HG03095 (cell line): ENCODE measurements at regions not wholly inside any gene's neighbourhood (a gene's known extent, or its start where the extent isn't known, plus 50 kb on each side); places are given as distances from the start of the nearest gene placed in this dataset.
"Not testable (repeated sequence)": the region's sequence is repeated elsewhere in the genome, so short reads cannot be mapped to it uniquely, and the experiment has no call there.

Source experiments
- ATAC-seq: cut with Tn5 transposase; IDR thresholded peaks from one replicate; pipeline ENCODE4 v1.9.1; 2021; ENCODE audit warnings: moderate library complexity; ENCODE audit not compliant: unreplicated experiment

- ATAC-seq = no peak
Observed at GRCh38 chr4:34258176-34258575, 1986.1 kb downstream of the ARAP2 start.

- no peak for ATAC-seq
Observed at GRCh38 chr4:34261799-34262314, 1982.5 kb downstream of the ARAP2 start.

- no peak for ATAC-seq
Observed at GRCh38 chr4:34269613-34270012, 1974.7 kb downstream of the ARAP2 start.

GRCh38 chr4:34271479-34272355 is 1972.6 kb downstream of the ARAP2 start:
- ATAC-seq = no peak

GRCh38 chr4:34279011-34279410 is 1965.3 kb downstream of the ARAP2 start:
- ATAC-seq = no peak

- no peak for ATAC-seq
Observed at GRCh38 chr4:34280131-34280530, 1964.2 kb downstream of the ARAP2 start.

- ATAC-seq = no peak
Observed at GRCh38 chr4:34281826-34282225, 1962.5 kb downstream of the ARAP2 start.

GRCh38 chr4:34289489-34289888 is 1954.8 kb downstream of the ARAP2 start:
- ATAC-seq = no peak

- no peak for ATAC-seq
Observed at GRCh38 chr4:34289962-34290361, 1954.4 kb downstream of the ARAP2 start.

GRCh38 chr4:34293459-34293858 is 1950.9 kb downstream of the ARAP2 start:
- ATAC-seq = no peak

- ATAC-seq = no peak
Observed at GRCh38 chr4:34309383-34309906, 1934.9 kb downstream of the ARAP2 start.

GRCh38 chr4:34318773-34319172 is 1925.5 kb downstream of the ARAP2 start:
- no peak for ATAC-seq

- ATAC-seq = no peak
Observed at GRCh38 chr4:34323549-34324320, 1920.6 kb downstream of the ARAP2 start.

GRCh38 chr4:34328939-34329338 is 1915.4 kb downstream of the ARAP2 start:
- ATAC-seq = no peak

GRCh38 chr4:34335156-34335555 is 1909.2 kb downstream of the ARAP2 start:
- not testable (repeated sequence) for ATAC-seq

- ATAC-seq = not testable (repeated sequence)
Observed at GRCh38 chr4:34335556-34335955, 1908.8 kb downstream of the ARAP2 start.

GRCh38 chr4:34362654-34363053 is 1881.7 kb downstream of the ARAP2 start:
- no peak for ATAC-seq

GRCh38 chr4:34363842-34364241 is 1880.5 kb downstream of the ARAP2 start:
- ATAC-seq = no peak

GRCh38 chr4:34365946-34366345 is 1878.4 kb downstream of the ARAP2 start:
- ATAC-seq = no peak

GRCh38 chr4:34371676-34372075 is 1872.6 kb downstream of the ARAP2 start:
- no peak for ATAC-seq

- ATAC-seq = no peak
Observed at GRCh38 chr4:34372815-34373214, 1871.5 kb downstream of the ARAP2 start.

GRCh38 chr4:34373456-34373855 is 1870.9 kb downstream of the ARAP2 start:
- no peak for ATAC-seq
